HG02588 (cell line): ENCODE measurements at regions not wholly inside any gene's neighbourhood (a gene's known extent, or its start where the extent isn't known, plus 50 kb on each side); places are given as distances from the start of the nearest gene placed in this dataset.

ENCODE experiments used
- ATAC-seq: cut with Tn5 transposase; IDR thresholded peaks from one replicate; pipeline ENCODE4 v1.9.1; 2021; ENCODE audit warnings: mild to moderate bottlenecking, moderate library complexity; ENCODE audit not compliant: unreplicated experiment

GRCh38 chr3:103705641-103706040 lies 1270.8 kb downstream of the ZPLD1 start:
- no peak for ATAC-seq

DNA sequence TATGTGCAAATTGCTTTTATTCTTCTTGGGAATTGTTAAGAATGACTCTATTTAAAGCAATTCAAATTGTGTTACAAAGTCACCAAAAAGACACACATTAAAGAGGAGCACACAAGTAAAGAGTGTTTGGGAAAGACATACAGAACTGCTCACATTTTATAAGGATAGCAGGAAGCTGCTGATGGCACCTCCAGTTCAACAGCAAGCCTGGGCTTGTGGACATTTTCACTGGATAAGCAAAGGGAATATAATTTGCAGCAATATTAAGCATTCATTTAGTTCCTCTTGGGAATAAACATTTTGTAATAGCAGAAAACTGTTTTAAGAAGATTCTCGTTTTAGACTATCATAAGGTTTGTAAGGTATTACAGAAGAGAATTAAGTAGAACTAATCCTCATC lies 1271.9 kb downstream of the ZPLD1 start:
- no peak for ATAC-seq

GRCh38 chr3:103711670-103712069 lies 1276.9 kb downstream of the ZPLD1 start:
- ATAC-seq = no peak

DNA sequence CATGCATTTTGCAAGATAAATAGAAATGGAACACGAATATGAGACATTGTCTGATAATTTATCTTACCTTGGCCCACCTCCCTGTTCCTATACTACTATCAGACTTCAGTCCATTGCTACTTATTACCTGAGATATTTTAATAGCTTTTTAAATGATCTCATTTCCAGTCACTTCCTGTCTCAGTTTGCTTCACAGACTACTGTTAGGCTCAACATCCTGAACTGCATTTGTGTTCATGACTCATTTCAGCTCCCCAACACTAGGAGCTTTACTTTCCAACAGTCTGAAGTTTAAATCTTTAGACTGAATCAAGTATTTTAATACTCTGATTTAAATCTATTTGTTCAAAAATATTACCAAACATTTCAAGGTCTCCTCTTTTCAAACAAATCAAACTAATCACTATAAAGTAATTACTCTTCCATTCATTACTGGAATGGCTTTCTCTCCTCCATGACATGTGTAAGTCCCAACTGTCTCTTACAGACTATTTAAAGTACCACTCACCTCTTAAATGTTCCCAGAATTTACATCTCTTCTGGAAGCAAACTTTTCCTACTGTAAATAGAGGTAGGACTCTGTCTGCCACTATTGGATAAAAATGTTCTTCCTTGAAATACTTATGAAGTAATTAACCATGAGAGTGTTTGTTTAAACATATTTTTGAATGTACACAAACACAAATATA lies 1277.6 kb downstream of the ZPLD1 start:
- ATAC-seq = no peak

DNA sequence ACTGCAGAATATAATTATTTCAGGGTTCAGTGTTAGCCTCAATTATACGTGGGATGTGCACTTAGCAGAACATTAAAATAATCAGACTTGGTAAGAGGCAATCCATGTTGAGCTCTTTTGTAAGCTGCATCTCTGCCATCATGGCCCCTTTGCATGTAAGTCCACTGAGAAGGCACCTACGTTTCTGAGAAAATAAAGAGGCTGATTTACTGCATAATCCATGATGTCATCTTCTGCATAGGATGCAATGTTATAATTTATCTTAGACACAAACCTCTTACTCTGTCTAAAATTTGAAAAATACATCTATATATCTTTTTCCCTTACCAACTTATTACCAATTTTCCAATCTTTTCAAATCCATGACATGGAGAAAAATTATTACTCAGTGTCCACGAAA lies 1294.7 kb downstream of the ZPLD1 start:
- ATAC-seq = no peak

- no peak for ATAC-seq
Observed at GRCh38 chr3:103730744-103731143, 1295.9 kb downstream of the ZPLD1 start.

GRCh38 chr3:103752986-103753385 lies 1318.2 kb downstream of the ZPLD1 start:
- ATAC-seq = no peak

- no peak for ATAC-seq
Observed at GRCh38 chr3:103767635-103768034, 1332.8 kb downstream of the ZPLD1 start.

GRCh38 chr3:103785017-103785416 lies 1350.2 kb downstream of the ZPLD1 start:
- ATAC-seq = no peak

- ATAC-seq = no peak
Observed at GRCh38 chr3:103785537-103785936, 1350.7 kb downstream of the ZPLD1 start.

GRCh38 chr3:103786296-103786695 lies 1351.5 kb downstream of the ZPLD1 start:
- no peak for ATAC-seq

- no peak for ATAC-seq
Observed at GRCh38 chr3:103787164-103787871, 1352.5 kb downstream of the ZPLD1 start.

DNA sequence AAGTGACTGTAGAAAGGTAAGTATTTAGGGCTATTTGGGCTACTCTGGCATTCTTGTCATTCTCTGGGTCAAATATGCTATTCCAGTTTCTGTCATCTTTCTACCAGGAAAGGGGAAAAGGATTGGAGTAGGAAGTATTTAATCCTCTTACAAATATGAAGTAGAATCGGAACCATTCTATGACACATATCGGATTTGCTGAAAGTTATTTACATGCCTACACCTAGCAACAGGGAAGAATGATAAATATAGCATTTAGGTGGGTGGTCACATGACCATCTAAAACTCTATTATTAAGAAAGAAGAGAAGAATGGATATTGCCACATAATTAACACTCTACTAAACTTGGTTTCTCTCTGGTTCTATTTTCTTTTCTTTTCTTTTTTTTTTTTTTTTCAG lies 1353.1 kb downstream of the ZPLD1 start:
- no peak for ATAC-seq

DNA sequence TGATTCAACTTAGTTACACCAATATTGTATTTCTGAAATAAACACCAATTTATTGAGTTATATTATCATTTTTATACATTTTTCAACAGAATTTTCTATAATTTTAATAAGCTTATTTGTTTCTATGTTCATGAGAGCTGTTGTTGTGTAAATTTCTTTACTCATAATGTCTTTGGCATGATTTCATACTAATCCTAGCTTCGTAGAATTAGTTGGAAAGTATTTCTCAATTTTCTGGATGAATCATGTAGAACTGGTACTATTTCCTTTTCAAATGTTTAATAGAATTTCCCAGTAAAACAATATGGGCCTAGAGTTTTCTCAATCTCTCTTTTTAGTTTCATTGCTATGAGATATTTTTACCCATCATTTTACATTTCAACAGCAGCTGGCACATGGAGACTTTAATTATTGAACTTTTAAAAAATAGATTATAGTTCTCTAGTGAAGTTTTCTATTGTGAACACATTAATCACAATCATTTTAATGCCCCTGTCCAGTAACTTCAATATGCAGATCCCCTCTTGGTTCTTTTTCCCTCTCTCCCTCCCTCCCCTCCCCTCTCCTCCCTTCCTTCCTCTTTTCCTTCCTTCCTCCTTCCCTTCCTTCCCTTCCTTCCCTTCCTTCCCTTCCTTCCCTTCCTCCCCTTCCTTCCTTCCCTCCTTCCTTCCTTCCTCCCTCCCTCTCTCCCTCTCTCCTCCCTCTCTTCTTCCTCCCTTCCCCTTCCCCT lies 1357.1 kb downstream of the ZPLD1 start:
- ATAC-seq = no peak

DNA sequence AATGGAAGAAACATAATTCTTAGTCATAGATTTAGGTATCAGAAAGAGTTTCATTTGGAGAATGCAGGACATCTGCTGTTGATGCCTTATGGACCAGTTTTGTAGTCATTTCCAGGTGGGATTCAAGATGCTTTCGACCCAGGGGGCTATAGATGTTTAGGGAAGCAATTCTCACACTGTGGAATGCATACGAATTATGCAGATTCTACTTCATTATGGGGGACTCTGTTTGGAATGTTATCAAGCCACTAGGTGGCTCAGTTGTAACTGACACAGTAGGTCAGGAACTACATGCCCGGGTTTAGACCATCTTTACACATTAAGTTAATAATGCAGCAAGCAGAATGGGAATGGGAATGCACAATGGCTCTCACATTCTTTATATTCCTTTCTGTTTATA lies 1359.8 kb downstream of the ZPLD1 start:
- no peak for ATAC-seq

DNA sequence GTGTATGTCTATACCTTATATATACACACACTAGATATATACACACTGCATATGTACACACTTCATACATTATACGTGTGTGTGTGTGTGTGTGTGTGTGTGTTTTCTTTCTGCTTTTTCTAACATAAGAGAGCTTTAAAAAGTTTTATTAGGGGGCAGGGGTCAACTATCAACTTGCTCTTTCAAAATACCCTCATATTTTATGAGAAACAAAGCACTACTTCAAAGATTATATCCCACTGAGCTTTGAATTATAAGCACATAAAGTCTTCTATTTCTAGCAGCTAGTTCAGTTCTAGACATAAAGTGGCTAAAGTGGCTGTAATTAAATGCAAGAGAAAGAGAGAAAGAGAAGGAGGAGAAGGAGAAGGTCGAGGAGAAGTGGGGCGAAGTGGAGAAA lies 1361.3 kb downstream of the ZPLD1 start:
- no peak for ATAC-seq

GRCh38 chr3:103803787-103804186 lies 1369.0 kb downstream of the ZPLD1 start:
- ATAC-seq = no peak

DNA sequence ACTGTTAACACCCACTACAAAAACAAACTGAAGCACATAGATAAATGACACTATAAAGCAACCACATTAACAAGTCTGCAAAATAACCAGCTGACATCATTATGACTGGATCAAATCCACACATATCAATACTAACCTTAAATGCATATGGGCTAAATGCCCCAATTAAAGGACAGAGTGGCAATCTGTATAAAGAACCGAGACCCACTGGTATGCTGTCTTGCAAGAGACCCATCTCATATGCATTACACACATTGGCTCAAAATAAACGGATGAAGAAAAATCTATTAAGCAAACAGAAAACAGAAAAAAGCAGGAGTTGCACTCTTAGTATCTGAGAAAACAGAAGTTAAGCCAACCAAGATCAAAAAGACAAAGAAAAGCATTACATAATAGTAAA lies 1375.4 kb downstream of the ZPLD1 start:
- ATAC-seq = no peak

DNA sequence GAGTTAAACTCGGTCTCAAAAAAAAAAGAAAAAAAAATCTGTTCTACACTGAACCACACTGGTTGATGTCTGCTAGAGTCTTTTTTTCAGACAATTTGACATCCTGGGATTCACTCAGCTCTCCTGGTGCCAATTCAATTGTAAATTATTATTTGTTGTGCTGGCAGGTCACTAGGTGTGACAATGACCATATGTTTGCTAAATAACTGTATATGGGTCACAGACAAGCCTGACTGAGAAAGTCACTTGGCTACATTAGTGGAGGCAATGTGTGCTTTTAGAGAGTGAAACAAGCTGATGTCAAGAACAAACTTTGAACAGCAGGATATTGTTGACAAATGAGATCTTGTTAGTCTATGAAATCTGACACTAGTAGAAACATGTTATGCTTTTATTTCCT lies 1379.1 kb downstream of the ZPLD1 start:
- no peak for ATAC-seq

DNA sequence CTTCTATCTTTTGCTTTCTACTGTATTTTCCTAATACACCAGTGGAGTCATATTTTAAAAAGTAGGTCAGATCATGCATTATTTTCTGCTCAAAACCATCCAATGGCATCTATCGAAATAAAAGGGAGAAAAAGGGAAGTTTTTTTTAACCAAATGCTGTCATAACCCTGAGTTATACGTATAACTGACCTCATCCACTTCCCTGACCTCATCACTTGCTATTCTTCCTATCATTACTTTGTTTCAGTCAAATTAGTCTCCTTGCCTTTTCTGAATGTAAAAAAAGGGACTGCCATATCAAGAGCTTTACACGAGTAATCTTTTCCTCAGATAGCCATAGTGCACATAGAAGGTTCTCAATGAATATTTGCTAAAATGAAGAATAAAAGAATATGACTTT lies 1383.6 kb downstream of the ZPLD1 start:
- no peak for ATAC-seq

- ATAC-seq = no peak
Observed at GRCh38 chr3:103818800-103819199, 1384.0 kb downstream of the ZPLD1 start.

DNA sequence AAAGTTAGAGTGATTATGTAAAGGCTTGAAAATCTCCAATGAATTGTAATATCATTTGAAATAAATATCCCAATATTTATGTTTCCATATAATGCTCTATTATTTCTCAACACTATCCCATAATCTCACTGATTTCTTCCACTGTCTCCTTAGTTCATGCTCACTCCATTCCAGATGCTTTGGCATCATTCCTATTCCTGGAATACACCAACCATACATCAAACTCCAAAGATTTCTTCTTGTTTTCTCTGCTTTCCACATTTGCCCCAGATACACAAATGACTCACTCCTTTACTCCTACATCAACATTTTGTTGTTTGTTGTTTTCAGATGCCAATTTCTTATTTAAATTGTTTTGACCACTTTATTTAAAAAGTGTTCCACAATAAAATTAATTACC lies 1390.8 kb downstream of the ZPLD1 start:
- no peak for ATAC-seq
